HAP-1 (cell line): ENCODE measurements at regions not wholly inside any gene's neighbourhood (a gene's known extent, or its start where the extent isn't known, plus 50 kb on each side); places are given as distances from the start of the nearest gene placed in this dataset.

ENCODE experiments used
- DNase-seq, 2 experiments: peaks; one replicate each; pipeline ENCODE4 v3.0.0-alpha.2; 2016 to 2020; ENCODE audit warnings: low spot score in 2 of 2
- H3K27me3 ChIP-seq: fragments of 250-450 bp; sonication (Bioruptor Pico); 2 replicates; pipeline ENCODE4 v1.5.1; 2020; ENCODE audit warnings: low read depth, mild to moderate bottlenecking, moderate library complexity
- H3K36me3 ChIP-seq: fragments of 250-450 bp; sonication (Bioruptor Pico); replicated peaks from 2 replicates; pipeline ENCODE4 v1.5.1; 2020; ENCODE audit warnings: mild to moderate bottlenecking
- H3K4me1 ChIP-seq: fragments of 250-450 bp; sonication (Bioruptor Pico); 2 replicates; pipeline ENCODE4 v1.5.1; 2020; ENCODE audit warnings: mild to moderate bottlenecking
- H3K4me3 ChIP-seq: fragments of 250-450 bp; sonication (Bioruptor Pico); 2 replicates; pipeline ENCODE4 v1.5.1; 2020; ENCODE audit warnings: mild to moderate bottlenecking, moderate library complexity
- H3K9me3 ChIP-seq: fragments of 250-450 bp; sonication (Bioruptor Pico); 2 replicates; pipeline ENCODE4 v1.5.1; 2020; ENCODE audit warnings: mild to moderate bottlenecking, moderate library complexity
- in situ Hi-C: fragments of 300-500 bp; cut with MboI; formaldehyde crosslinking; loops from 3 replicates; pipeline ENCODE4 v1.14.3; 2020; ENCODE audit warnings: low sequenced_read_pairs, inconsistent platforms, mixed read lengths

- in situ Hi-C loops = loop anchor here (25.0 kb wide), 1 partner anchor 446 kb away; no protein-coding TSS in a partner anchor
- no peak for DNase-seq
These were observed 535.7 kb downstream of the MAT2B start for GRCh38 chr5:164041105-164041504.

GRCh38 chr5:164048359-164048926 lies 543.0 kb downstream of the MAT2B start:
- in situ Hi-C loops = loop anchor here (25.0 kb wide), 1 partner anchor 439 kb away; no protein-coding TSS in a partner anchor
- Histone ChIP-seq H3K4me3 (no peak overlapping the region), H3K36me3 (no peaks in the 10 kb centered on the region)

More at GRCh38 chr5:164041105-164041504, 535.7 kb downstream of the MAT2B start:
- Histone ChIP-seq H3K4me1 (no peaks in the 10 kb centered on the region), H3K9me3 (no peaks in the 10 kb centered on the region), H3K36me3 (no peaks in the 10 kb centered on the region), H3K4me3 (no peak overlapping the region), H3K27me3 (no peaks in the 10 kb centered on the region)

GRCh38 chr5:164051745-164052144 lies 546.3 kb downstream of the MAT2B start:
- Histone ChIP-seq H3K9me3 (no peaks in the 10 kb centered on the region), H3K4me1 (no peaks in the 10 kb centered on the region), H3K4me3 (no peak overlapping the region), H3K27me3 (no peaks in the 10 kb centered on the region), H3K36me3 (no peaks in the 10 kb centered on the region)
- in situ Hi-C loops = no loop called here
- no peak for DNase-seq

More at GRCh38 chr5:164048359-164048926, 543.0 kb downstream of the MAT2B start:
- DNase-seq = no peak
- H3K4me1 ChIP-seq = no peaks in the 10 kb centered on the region
- no peaks in the 10 kb centered on the region for H3K9me3 ChIP-seq
- no peaks in the 10 kb centered on the region for H3K27me3 ChIP-seq

GRCh38 chr5:164052536-164053093 lies 547.2 kb downstream of the MAT2B start:
- DNase-seq = no peak
- H3K27me3 ChIP-seq = no peaks in the 10 kb centered on the region
- no peaks in the 10 kb centered on the region for H3K36me3 ChIP-seq
- in situ Hi-C loops = no loop called here
- no peak overlapping the region for H3K4me3 ChIP-seq
- no peaks in the 10 kb centered on the region for H3K9me3 ChIP-seq
- H3K4me1 ChIP-seq = no peaks in the 10 kb centered on the region

GRCh38 chr5:164053123-164053522 lies 547.7 kb downstream of the MAT2B start:
- Histone ChIP-seq H3K4me1 (no peaks in the 10 kb centered on the region), H3K9me3 (no peaks in the 10 kb centered on the region), H3K36me3 (no peaks in the 10 kb centered on the region), H3K27me3 (no peaks in the 10 kb centered on the region), H3K4me3 (no peak overlapping the region)
- DNase-seq = no peak
- in situ Hi-C loops = no loop called here

- no peaks in the 10 kb centered on the region for H3K36me3 ChIP-seq
- in situ Hi-C loops = no loop called here
- H3K9me3 ChIP-seq = no peaks in the 10 kb centered on the region
- H3K4me1 ChIP-seq = no peaks in the 10 kb centered on the region
- H3K4me3 ChIP-seq = no peak overlapping the region
- H3K27me3 ChIP-seq = no peaks in the 10 kb centered on the region
- DNase-seq = no peak
These were observed 549.0 kb downstream of the MAT2B start for GRCh38 chr5:164054461-164054860.

- Histone ChIP-seq H3K4me3 (no peak overlapping the region), H3K27me3 (no peaks in the 10 kb centered on the region), H3K36me3 (no peaks in the 10 kb centered on the region), H3K9me3 (no peaks in the 10 kb centered on the region), H3K4me1 (no peaks in the 10 kb centered on the region)
- in situ Hi-C loops = no loop called here
- DNase-seq = no peak
These were observed 551.7 kb downstream of the MAT2B start for GRCh38 chr5:164057121-164057520.

GRCh38 chr5:164058621-164059020 lies 553.2 kb downstream of the MAT2B start:
- Histone ChIP-seq H3K4me3 (no peak overlapping the region), H3K36me3 (no peaks in the 10 kb centered on the region), H3K4me1 (no peaks in the 10 kb centered on the region), H3K9me3 (no peaks in the 10 kb centered on the region), H3K27me3 (no peaks in the 10 kb centered on the region)
- in situ Hi-C loops = no loop called here
- DNase-seq = no peak

- H3K27me3 ChIP-seq = no peaks in the 10 kb centered on the region
- no peak for DNase-seq
- H3K4me1 ChIP-seq = no peaks in the 10 kb centered on the region
- H3K9me3 ChIP-seq = no peaks in the 10 kb centered on the region
- in situ Hi-C loops = no loop called here
- H3K4me3 ChIP-seq = no peak overlapping the region
- H3K36me3 ChIP-seq = no peaks in the 10 kb centered on the region
These were observed 554.1 kb downstream of the MAT2B start for GRCh38 chr5:164059471-164059870.

GRCh38 chr5:164060786-164061355 lies 555.5 kb downstream of the MAT2B start:
- Histone ChIP-seq H3K27me3 (no peaks in the 10 kb centered on the region), H3K9me3 (no peaks in the 10 kb centered on the region), H3K4me1 (no peaks in the 10 kb centered on the region), H3K4me3 (no peak overlapping the region), H3K36me3 (no peaks in the 10 kb centered on the region)
- in situ Hi-C loops = no loop called here
- DNase-seq = no peak

- in situ Hi-C loops = no loop called here
- Histone ChIP-seq H3K4me1 (no peaks in the 10 kb centered on the region), H3K36me3 (no peaks in the 10 kb centered on the region), H3K4me3 (no peak overlapping the region), H3K9me3 (no peaks in the 10 kb centered on the region), H3K27me3 (no peaks in the 10 kb centered on the region)
- no peak for DNase-seq
These were observed 556.9 kb downstream of the MAT2B start for GRCh38 chr5:164062304-164062703.

GRCh38 chr5:164065266-164065665 lies 559.8 kb downstream of the MAT2B start:
- H3K9me3 ChIP-seq = no peaks in the 10 kb centered on the region
- H3K4me1 ChIP-seq = no peaks in the 10 kb centered on the region
- H3K36me3 ChIP-seq = no peaks in the 10 kb centered on the region
- no peak overlapping the region for H3K4me3 ChIP-seq
- in situ Hi-C loops = no loop called here
- DNase-seq = no peak
- no peaks in the 10 kb centered on the region for H3K27me3 ChIP-seq

- no peaks in the 10 kb centered on the region for H3K27me3 ChIP-seq
- DNase-seq = no peak
- no peaks in the 10 kb centered on the region for H3K4me1 ChIP-seq
- in situ Hi-C loops = no loop called here
- no peak overlapping the region for H3K4me3 ChIP-seq
- H3K36me3 ChIP-seq = no peaks in the 10 kb centered on the region
- no peaks in the 10 kb centered on the region for H3K9me3 ChIP-seq
These were observed 566.3 kb downstream of the MAT2B start for GRCh38 chr5:164071671-164072070.

GRCh38 chr5:164073081-164073480 lies 567.7 kb downstream of the MAT2B start:
- in situ Hi-C loops = no loop called here
- Histone ChIP-seq H3K27me3 (no peaks in the 10 kb centered on the region), H3K4me1 (no peaks in the 10 kb centered on the region), H3K9me3 (no peaks in the 10 kb centered on the region), H3K4me3 (no peak overlapping the region), H3K36me3 (no peaks in the 10 kb centered on the region)
- no peak for DNase-seq
